Mesenteric fat pad (tissue), 1 donor: ENCODE measurements at regions not wholly inside any gene's neighbourhood (a gene's known extent, or its start where the extent isn't known, plus 50 kb on each side); places are given as distances from the start of the nearest gene placed in this dataset.

Experiments
- DNase-seq: peaks from one replicate; pipeline ENCODE4 v3.0.0-alpha.2; 2020; ENCODE audit warnings: low spot score
- donor health status: DM: yes; HTN: yes; CAD: no.

DNA sequence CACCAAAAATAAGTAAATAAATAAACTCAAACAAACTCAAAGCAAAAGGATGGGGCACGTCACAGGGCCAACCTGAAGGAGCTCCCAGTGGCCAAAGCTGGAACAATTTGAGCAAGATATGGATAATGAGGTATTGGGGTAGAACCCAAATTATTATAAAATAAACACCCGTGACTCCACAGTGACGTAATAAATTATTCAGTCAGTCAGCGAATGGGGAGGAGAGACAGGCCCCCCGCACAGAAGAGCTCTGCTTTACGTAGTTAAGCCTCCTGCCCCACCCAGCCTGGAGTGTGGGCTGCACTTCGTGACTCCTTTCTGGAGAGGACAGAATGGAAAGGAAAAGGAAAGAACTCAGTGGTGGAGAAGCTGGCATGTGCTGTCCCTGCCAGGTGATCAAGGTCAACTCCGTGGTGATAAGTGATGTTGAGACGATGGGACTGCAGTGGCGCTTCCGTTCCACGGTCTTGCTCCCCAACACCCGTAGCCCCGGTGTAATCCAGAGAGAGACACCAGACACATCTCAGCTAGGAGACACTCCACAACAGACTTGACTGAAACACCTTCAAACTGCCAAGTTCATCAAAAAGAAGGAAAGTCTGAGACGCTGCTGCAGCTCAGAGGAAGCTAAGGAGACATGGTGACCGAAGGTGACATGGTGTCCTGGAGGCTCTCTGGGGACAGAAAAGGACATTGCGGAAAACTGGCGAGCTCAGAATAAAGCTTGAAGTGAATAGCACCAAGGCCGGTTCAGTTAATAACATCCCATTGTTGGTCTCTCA, 83.3 kb upstream of the COL5A1 start:
- peak; percentile 51 for DNase-seq

DNA sequence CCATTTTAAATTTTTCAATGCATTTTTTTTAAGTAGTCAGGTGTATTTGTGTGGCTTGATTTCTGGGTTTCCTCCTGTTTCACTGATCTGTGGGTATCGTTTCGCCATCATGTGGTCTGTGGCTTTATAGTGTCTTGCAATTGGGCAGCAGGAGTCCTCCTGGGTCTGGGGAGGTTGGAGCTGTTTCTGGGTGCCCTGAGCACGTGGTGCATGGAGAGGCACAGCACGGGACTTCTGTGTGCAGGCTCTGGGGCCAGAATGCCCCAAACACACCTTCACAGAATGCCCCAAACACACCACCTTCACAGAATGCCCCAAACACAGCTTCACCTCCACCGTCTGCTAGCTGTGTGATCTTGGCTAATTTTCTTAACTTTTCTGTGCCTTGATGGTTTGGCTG, 82.6 kb upstream of the COL5A1 start:
- DNase-seq = peak; percentile 14

DNA sequence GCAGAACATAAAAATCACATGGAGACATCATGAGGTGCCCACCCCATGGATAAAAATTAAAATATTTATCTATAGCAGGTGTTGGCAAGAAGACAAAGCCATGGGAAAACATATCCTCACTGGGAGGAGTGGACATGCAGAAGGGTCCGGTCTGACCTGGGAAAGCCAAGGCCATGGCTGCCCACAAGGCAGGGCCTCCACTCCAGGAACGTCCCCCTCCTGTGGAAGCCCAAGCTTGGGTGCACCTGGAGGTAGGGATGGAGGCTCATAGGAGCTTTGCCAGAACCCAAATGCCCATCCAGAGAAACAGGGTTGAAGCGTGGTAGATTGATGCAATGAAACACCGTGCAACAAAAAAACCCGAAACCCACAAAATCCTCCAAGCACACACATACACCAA, 81.4 kb upstream of the COL5A1 start:
- DNase-seq = peak; percentile 62

DNA sequence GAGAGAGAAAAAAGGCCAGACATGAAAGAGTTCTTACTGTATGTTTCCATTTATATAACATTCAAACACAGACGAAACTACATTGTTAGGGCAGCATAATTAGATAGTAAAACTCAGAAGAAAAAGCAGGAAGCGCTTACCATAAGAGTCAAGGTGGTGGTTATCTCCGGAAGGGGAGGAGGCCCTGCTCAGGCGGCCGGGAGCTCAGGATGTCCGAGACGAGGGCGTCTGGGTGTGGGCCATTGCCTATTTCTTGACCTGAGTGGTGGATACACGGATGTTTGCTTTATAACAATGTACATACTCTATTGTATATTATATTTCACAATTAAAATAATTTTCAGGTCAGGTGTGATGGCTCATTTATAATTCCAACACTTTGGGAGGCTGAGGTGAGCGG, 80.9 kb upstream of the COL5A1 start:
- peak; percentile 35 for DNase-seq

DNA sequence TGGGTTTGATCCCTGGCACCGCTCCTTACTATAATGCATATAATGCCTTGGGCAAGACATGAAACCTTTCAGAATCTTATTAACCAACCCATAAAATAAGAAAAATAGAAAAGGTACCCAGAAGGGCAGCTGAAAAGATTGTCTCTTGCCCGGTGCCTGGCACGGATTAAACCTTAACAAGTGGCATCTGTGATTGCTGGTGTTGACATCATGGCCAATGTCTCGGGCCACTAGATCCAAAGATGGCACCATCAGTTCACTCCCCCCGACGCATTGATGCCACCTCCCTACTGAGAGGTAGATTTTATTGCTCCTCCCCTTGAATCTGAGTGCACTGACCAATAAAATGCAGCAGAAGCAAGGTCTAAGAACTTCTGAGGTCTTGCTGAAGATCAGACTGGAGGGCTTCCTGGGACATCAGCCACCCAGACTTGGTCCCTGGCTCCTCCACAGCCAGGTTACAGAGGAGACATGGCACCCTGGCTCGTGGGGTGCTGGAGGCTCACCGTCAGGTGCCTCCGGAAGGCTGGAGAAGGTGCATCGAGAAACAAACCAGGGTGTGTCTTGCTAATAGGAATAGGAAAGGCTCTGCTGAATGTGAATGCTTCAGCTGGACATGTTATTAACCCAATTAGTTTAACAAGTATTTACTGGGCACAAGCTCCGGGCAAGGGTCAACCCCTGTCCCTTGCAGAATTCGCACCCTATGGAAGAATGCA, 80.0 kb upstream of the COL5A1 start:
- DNase-seq = peak; percentile 49

DNA sequence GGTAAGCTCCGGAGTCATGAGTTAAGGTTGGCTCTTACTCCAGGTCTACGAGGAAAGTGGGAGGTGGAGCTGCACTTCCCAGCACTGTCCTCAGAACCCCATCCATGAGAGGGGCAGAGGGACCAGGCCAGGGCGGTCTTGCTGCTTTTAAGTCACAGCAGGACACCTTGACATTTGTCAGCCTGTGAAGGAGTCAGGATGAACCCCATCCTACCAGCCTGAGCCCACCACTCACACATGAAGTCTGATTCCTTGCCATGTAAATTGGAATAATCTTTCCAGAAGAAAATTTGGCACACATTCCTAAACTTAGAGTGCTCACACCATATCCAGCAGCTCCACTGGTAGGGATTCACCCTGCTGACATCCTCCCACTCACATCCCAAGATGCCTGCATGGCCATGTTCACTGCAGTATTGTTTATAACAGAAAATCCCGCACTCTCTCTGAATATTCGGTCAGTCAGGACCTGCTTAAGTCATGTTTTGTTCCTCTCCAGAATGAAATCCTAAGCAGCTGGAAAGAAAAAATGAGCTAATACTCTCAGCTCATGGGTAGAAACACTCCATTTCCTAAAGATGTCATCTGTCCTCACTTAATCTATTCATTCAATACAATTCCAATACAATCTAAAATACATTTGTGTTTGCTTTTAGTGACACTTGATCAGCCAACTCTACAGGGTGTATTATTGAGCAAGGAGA, 79.3 kb upstream of the COL5A1 start:
- DNase-seq = peak; percentile 43

DNA sequence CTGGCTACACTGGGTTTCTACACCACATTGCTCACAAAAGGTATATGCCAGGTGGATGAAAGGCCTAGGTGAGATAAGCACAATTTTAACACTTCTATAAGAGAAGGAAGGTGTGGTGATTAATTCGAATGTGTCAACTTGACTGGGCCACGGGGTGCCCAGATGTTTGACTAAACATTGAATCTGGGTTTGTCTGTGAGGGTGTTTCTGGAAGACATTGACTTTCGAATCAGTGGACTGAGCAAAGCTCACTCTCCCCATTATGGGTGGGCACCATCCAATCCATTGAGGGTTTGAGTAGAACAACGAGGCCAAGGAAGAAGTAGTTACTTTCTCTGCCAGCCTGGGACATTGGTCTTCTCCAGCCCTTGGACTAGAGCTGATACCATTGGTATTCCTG, 78.2 kb upstream of the COL5A1 start:
- DNase-seq = peak; percentile 49

DNA sequence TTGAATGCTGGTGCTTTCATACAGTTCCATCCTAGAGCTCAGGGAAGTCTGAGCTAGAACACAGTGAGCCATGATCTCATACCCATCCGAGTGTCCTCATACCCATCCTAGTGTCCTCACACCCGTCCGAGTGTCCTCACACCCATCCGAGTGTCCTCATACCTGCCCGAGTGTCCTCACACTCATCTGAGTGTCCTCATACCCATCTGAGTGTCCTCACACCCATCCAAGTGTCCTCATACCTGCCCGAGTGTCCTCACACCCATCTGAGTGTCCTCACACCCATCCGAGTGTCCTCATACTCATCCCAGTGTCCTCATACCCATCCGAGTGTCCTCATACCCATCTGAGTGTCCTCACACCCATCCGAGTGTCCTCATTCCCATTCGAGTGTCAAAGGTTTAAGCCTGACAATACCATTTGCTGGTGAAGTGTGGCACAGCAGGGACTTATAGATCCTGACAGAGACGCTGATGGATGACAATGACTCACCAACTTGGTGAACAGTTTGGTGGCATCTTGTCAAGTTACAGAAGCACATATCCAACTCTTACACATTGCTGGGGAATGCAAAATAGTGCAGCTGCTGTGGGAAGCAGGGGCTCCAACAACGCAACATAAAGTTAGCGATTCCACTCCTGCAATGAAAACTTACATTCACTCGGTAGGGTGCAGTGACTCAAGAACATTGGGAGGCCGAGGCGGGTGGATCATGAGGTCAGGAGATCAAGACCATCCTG, 77.0 kb upstream of the COL5A1 start:
- peak; percentile 45 for DNase-seq

DNA sequence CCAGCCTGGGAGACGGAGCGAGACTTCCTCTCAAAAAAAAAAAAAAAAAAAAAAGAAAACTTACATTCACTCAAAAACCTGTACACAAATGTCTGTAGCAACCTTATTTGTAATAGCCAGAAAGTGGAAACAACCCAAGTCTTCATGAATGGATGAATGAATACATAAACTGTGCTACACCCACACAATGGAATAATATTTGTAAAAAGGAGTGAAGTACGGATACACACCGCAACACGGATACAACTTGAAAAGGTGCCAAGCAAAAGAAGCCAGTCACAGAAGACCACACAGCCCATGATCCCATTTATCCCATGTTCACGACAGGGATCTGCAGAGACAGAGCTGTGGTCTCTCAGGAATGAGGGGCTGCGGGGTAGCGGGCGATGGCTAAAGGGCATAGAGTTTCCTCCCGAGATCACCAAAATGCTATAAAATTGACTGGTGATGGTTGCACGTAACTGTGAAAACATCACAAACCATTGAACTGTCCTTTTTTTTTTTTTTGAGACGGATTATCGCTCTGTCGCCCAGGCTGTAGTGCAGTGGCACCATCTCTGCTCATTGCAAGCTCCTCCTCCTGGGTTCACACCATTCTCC, 76.2 kb upstream of the COL5A1 start:
- DNase-seq = peak; percentile 57

DNA sequence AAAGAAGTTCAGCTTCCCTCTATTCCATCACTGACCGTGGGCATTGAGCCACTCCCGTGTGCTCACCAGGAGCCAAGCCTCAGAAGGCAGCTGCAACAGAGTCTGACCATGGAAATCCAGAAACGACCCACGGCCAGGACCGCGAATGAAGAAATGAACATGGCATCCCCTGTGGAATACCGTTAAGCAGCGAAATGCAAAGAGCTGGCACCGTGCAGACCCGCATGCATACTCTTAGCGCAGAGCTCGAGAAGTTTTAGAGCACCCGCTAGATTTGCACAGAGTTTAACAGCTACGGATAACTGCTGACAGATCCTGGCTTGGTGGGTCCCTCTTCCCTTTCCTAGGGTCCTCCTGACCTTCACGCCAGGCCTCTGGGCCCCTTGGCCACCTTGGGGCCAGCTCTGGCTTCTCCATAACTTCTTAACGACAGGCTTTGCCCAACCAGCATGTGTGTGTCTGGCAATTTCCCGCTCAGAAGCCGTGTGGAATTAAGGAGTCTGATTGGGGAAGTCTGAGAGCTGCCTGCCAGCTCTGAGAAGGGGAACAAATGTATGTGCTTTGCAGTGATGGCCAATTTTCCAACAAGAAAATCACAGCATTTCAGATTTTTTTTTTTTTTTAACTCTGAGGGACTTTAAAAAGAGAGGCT, 75.3 kb upstream of the COL5A1 start:
- peak; percentile 59 for DNase-seq

DNA sequence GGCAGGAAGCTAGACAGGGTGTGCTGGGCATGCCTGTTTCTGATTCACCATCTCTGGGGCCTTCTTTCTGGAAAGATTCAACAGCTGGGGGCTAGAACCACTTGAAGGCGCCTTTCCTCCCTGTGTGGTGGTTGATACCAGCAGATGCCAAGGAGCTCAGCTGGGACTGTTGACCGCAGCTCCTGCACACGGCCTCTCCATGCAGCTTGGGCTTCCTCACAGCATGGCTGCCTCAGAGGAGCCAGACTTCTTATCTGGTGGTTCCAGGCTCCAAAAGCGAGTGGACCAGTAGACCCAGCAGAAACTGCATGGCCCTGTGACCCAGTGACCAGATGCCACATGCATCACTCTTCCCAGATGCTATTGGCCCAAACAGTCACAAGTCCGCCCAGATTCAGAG, 74.7 kb upstream of the COL5A1 start:
- peak; percentile 78 for DNase-seq

DNA sequence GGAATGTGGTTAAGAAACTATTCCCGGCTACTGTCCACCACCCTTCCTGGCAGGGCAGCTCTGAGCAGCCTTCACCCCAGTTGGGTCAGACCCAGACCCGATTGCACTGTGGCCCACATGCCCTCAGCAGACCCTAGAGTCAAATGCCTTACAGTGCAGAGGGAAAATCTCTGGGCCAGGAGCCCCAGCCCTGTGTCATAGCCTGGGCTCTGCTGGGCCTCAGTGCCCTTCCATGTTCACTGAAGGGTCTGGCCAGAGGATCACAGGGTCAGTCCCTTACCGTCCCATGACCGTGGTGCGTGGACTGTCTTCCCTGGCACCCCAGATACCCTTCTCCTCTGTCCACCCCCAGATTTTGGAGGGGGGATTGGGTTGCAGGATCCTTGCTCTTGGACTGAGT, 73.5 kb upstream of the COL5A1 start:
- DNase-seq = peak; percentile 57

DNA sequence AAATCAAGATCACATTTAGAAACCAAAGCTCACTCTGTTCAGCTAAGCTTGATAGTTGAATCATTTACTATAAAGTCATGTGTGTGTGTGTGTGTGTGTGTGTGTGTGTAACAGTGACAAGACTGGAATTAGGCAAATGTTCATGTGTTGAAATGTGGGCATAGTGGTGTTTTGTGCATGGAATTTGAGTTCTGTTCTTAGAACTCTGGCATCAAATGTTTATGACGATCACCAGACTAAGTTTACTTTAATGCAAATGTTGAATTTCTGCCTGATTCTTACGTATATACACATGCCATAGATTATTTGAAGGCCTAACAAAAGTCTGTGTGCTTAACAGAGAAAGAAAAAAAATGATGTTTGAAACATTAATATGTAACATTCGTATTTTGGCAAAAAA, 72.8 kb upstream of the COL5A1 start:
- DNase-seq = no peak

DNA sequence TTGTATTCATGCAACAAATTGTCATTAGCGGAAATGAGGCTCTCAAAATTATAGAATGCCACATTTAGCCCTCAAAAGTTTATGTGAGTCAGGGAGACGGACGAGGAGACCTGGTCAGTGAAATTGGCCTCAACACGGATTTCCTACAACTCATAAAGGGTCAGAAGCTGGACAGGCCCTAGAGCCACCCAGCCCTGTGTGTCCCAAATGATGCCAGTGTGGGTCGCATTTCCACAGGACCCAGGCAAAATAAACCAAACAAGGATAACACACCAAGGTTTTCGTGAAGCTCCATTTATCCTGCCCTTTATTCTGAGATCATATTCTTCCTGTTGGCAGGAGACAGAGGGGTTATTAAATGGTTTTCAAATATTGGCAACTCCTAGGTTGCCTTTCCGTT, 72.0 kb upstream of the COL5A1 start:
- peak; percentile 24 for DNase-seq

DNA sequence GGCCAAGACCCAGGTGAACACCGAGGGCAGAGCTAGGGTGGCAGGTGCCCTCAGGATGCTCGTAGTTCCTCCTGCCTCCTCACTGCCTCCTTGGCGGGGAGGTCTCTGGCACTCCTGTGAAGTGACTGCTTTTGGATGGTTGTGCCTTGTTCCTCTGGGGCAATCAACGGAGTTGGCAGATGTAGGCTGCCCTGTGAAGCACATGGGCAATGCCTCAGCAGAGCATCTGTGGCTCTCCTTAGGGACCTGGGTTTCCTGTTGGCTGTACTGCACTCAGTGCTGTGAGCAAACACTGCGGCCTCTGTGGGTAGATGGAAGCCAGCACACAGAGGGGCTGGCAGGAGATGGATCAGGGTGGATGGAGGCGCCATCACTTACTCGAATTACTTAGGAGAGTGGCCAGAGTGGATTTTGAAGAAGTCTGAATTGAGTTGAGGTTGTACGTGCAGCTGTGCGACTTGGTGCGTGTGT, 71.4 kb upstream of the COL5A1 start:
- DNase-seq = peak; percentile 69

DNA sequence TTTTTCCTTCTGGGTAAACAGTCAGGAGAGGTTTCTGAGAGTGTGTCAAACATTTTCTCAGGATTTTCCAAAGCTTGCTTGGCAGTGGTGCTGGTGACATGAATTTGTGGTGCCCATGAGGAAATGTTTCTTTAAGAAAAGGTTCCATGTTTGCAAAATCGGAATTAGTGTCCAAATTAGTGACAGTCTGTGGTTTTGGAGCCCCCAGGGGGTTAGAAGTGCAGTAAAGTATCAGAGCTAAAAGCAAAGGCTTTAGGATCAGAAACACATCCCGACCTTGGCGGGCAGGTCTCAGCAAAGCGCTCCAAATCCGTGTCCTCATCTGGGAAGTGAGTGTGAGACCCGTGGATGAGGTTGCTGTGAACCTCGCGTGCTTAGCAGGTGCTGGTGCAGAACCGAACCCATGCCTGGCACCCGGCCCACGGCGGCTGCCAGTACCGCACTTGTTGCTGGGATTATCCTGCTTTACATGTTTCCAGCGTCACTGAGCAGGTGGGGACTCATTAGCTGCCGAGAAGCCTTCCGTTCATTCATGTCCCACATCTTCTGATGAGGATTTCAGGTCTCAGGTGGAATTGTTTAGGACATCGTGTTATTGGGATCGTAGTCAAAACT, 70.8 kb upstream of the COL5A1 start:
- peak; percentile 82 for DNase-seq

DNA sequence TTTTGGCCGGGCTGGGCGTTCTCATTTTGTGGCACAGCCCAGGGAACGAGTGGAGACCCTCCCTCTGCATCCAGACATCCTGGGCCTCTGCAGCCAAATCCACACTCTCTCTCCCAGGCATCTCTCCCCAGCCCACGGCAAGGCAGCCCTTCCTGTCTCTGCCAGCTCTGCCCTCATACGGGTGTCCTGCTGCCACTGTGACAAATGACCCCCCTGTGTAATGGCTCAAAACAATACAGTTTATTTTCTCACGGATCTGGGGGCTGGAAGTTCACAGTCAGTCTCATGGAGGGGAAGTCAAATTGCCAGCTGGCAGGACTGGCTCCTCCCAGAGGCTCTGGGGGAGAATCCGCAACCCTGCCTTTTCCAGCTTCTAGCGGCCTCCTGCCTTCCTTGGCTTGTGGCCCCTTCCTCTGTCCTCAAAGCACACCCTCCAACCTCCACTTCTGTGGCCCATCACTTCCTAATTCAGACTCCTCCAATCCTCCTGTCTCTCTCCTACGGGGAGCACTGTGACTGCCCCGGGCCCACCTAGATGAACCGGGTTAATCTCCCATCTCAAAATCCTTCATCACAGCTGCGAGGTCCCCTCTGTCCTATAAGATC, 70.2 kb upstream of the COL5A1 start:
- peak; percentile 65 for DNase-seq

DNA sequence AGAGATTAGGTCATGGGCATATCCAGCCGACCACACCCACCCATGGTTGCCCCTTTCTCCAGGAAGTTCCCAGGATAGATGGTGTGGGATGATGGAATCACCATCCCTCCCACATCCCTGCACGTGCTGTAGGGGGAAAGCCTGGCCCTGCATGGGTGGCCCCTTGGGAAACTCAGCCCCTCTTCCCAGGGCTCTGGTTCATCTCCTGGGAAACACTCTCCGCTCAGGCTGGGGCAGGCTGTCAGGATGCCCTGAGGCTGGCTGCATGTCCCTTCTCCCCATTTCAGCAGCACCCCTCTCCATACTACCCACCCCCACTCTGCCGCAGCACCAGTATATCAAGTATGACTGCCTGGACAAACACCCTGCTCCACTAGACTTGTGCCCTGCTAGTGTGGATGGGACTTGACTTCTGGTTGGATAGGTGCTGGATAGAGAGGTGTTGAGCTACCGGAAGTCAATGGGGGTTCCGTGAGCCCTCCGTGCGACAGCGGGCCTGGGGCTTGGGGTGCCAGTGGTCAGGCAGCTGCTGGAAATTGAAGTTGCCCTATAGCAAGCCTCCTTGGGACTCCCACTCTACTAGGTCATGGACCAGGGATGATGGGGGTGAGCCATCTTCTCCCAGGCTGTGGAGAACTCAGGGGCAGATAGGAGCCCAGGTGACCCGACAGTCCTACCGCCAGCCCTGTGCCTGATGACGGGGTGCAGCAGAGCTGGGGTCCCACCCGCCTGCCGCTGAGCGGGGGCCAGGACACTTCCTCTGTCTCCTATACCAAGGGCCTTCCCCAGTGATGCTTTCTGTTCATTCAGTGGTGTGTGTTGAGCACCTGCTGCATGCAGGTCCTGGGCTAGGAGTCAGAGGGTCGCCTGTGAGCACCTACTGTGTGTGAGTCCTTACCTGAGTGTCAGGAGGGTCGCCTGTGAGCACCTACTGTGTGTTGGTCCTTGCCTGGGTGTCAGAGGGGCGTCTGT, 69.4 kb upstream of the COL5A1 start:
- DNase-seq = peak; percentile 83
